Trophoblast cell (in vitro differentiated cells and primary cell): ENCODE measurements at regions not wholly inside any gene's neighbourhood (a gene's known extent, or its start where the extent isn't known, plus 50 kb on each side); places are given as distances from the start of the nearest gene placed in this dataset.

ENCODE experiments used
- DNase-seq, 2 donors: peaks; one replicate each; pipeline ENCODE4 v3.0.0-alpha.2; 2016
- H2AFZ ChIP-seq: 2 replicates; pipeline ENCODE4 v1.6.1; 2013; ENCODE audit warnings: low read length, moderate library complexity, mild to moderate bottlenecking; ENCODE audit not compliant: insufficient read depth, poor library complexity
- H2AK5ac ChIP-seq: 2 replicates; pipeline ENCODE4 v1.6.1; 2013; ENCODE audit warnings: mild to moderate bottlenecking, low read length
- H2BK120ac ChIP-seq: 2 replicates; pipeline ENCODE4 v1.6.1; 2013; ENCODE audit warnings: low read length, mild to moderate bottlenecking, moderate library complexity; ENCODE audit not compliant: insufficient read depth, poor library complexity
- H2BK12ac ChIP-seq: 2 replicates; pipeline ENCODE4 v1.6.1; 2013; ENCODE audit warnings: mild to moderate bottlenecking, low read length, moderate library complexity
- H2BK5ac ChIP-seq: 2 replicates; pipeline ENCODE4 v1.6.1; 2013; ENCODE audit warnings: low read length, low read depth, moderate library complexity, mild to moderate bottlenecking; ENCODE audit not compliant: poor library complexity
- H3K14ac ChIP-seq: 2 replicates; pipeline ENCODE4 v1.6.1; 2013; ENCODE audit warnings: mild to moderate bottlenecking, low read length
- H3K18ac ChIP-seq: 2 replicates; pipeline ENCODE4 v1.6.1; 2013; ENCODE audit warnings: mild to moderate bottlenecking, low read length
- H3K23ac ChIP-seq: 2 replicates; pipeline ENCODE4 v1.6.1; 2013; ENCODE audit warnings: low read length
- H3K27ac ChIP-seq: 2 replicates; pipeline ENCODE4 v1.5.1; 2013; ENCODE audit warnings: low read depth, mild to moderate bottlenecking, inconsistent platforms, low read length, moderate library complexity
- H3K27me3 ChIP-seq: 2 replicates; pipeline ENCODE4 v1.6.1; 2013; ENCODE audit warnings: inconsistent platforms, mild to moderate bottlenecking, low read length, moderate library complexity; ENCODE audit not compliant: insufficient read depth
- H3K36me3 ChIP-seq, 2 experiments: 1 replicate in 1 of 2; 2 replicates in 1 of 2; pipeline ENCODE4 v1.6.1; 2013; ENCODE audit warnings: low read length in 2 of 2, mild to moderate bottlenecking in 2 of 2, moderate library complexity in 1 of 2; ENCODE audit not compliant: insufficient read depth in 2 of 2, control insufficient read depth in 1 of 2
- H3K4ac ChIP-seq: 2 replicates; pipeline ENCODE4 v1.6.1; 2013; ENCODE audit warnings: low read depth, mild to moderate bottlenecking, low read length, moderate library complexity
- H3K4me1 ChIP-seq, 2 experiments: 1 replicate in 1 of 2; 2 replicates in 1 of 2; pipeline ENCODE4 v1.6.1; 2013; ENCODE audit warnings: low read length in 2 of 2, mild to moderate bottlenecking in 2 of 2, moderate library complexity in 1 of 2; ENCODE audit not compliant: insufficient read depth in 2 of 2, control insufficient read depth in 1 of 2
- H3K4me2 ChIP-seq: 2 replicates; pipeline ENCODE4 v1.6.1; 2013; ENCODE audit warnings: inconsistent platforms, mild to moderate bottlenecking, low read length, moderate library complexity
- H3K4me3 ChIP-seq: 2 replicates; pipeline ENCODE4 v1.5.1; 2013; ENCODE audit warnings: mild to moderate bottlenecking, low read depth, low read length, inconsistent platforms
- H3K79me1 ChIP-seq: one replicate; pipeline ENCODE4 v1.6.1; 2013; ENCODE audit warnings: low read length
- H3K79me2 ChIP-seq: 2 replicates; pipeline ENCODE4 v1.6.1; 2013; ENCODE audit warnings: low read length, mild to moderate bottlenecking; ENCODE audit not compliant: control insufficient read depth, insufficient read depth, poor library complexity
- H3K9ac ChIP-seq: 2 replicates; pipeline ENCODE4 v1.6.1; 2013; ENCODE audit warnings: mild to moderate bottlenecking, low read length
- H3K9me3 ChIP-seq: 2 replicates; pipeline ENCODE4 v1.6.1; 2013; ENCODE audit warnings: low read depth, mild to moderate bottlenecking, control low read depth, inconsistent platforms, low read length; ENCODE audit not compliant: insufficient read depth
- H4K12ac ChIP-seq: 2 replicates; pipeline ENCODE4 v1.6.1; 2013; ENCODE audit warnings: low read depth, mild to moderate bottlenecking, low read length, moderate library complexity
- H4K8ac ChIP-seq: 2 replicates; pipeline ENCODE4 v1.6.1; 2013; ENCODE audit warnings: low read depth, mild to moderate bottlenecking, low read length, moderate library complexity
- H4K91ac ChIP-seq: one replicate; pipeline ENCODE4 v1.6.1; 2013; ENCODE audit warnings: low read depth, mild to moderate bottlenecking, low read length, moderate library complexity
- WGBS: extraction: QIAGEN DNeasy Blood & Tissue Kit; methylation state at CpG from one replicate; pipeline ENCODE4 v1.1.7; 2013; ENCODE audit warnings: missing lambda C conversion rate; ENCODE audit not compliant: insufficient read length, insufficient coverage; ENCODE audit errors: extremely low coverage; 5-methylcytosine and 5-hydroxymethylcytosine counted together

GRCh38 chr4:141375855-141376254 lies 155.2 kb downstream of the ZNF330 start:
- no peak overlapping the region for H3K9ac ChIP-seq

GRCh38 chr4:141376769-141377168 lies 156.1 kb downstream of the ZNF330 start:
- Histone ChIP-seq H2AFZ (no peak overlapping the region), H3K4me1 (peaks cover 0 to 3% of the 10 kb centered on the region in 2 experiments), H2AK5ac (no peak overlapping the region), H4K91ac (no peak overlapping the region), H3K14ac (no peak overlapping the region), H2BK120ac (no peak overlapping the region), H3K9ac (no peak overlapping the region), H3K79me1 (no peaks in the 10 kb centered on the region), H4K12ac (no peak overlapping the region), H3K27ac (no peak overlapping the region), H3K27me3 (no peaks in the 10 kb centered on the region), H3K4me3 (no peak overlapping the region), H3K79me2 (no peaks in the 10 kb centered on the region), H2BK12ac (no peak overlapping the region), H2BK5ac (no peak overlapping the region), H3K36me3 (no peaks in the 10 kb centered on the region), H3K23ac (no peak overlapping the region), H3K18ac (no peak overlapping the region), H4K8ac (no peak overlapping the region), H3K4ac (no peak overlapping the region), H3K4me2 (no peak overlapping the region), H3K9me3 (peaks cover 2% of the 10 kb centered on the region)
- DNase-seq, result no peak
- whole genome bisulfite sequencing, result no CpG with 5 or more reads among the region's 2 CpGs

More at GRCh38 chr4:141375855-141376254, 155.2 kb downstream of the ZNF330 start:
- H3K23ac ChIP-seq, result no peak overlapping the region
- H4K8ac ChIP-seq, result no peak overlapping the region
- H3K79me2 ChIP-seq, result no peaks in the 10 kb centered on the region
- no peak overlapping the region for H4K12ac ChIP-seq
- H3K79me1 ChIP-seq, result no peaks in the 10 kb centered on the region
- H2BK12ac ChIP-seq, result no peak overlapping the region
- no peaks in the 10 kb centered on the region for H3K27me3 ChIP-seq
- WGBS, result no CpG with 5 or more reads among the region's 2 CpGs
- H3K4ac ChIP-seq, result no peak overlapping the region
- H2BK5ac ChIP-seq, result no peak overlapping the region
- no peak overlapping the region for H3K14ac ChIP-seq
- no peaks in the 10 kb centered on the region for H3K36me3 ChIP-seq
- no peak overlapping the region for H3K27ac ChIP-seq
- H4K91ac ChIP-seq, result no peak overlapping the region
- no peak overlapping the region for H3K4me2 ChIP-seq
- peaks cover 2% of the 10 kb centered on the region for H3K9me3 ChIP-seq
- DNase-seq, result no peak
- no peak overlapping the region for H2AK5ac ChIP-seq
- no peak overlapping the region for H3K4me3 ChIP-seq
- H3K18ac ChIP-seq, result no peak overlapping the region
- H2BK120ac ChIP-seq, result no peak overlapping the region
- H2AFZ ChIP-seq, result no peak overlapping the region
- H3K4me1 ChIP-seq, result peaks cover 0 to 3% of the 10 kb centered on the region in 2 experiments

- no peak overlapping the region for H3K27ac ChIP-seq
- no peak for DNase-seq
- no peak overlapping the region for H3K14ac ChIP-seq
- no CpG with 5 or more reads among the region's 2 CpGs for WGBS
- no peak overlapping the region for H4K12ac ChIP-seq
- H4K91ac ChIP-seq, result no peak overlapping the region
- no peaks in the 10 kb centered on the region for H3K4me1 ChIP-seq
- H2AFZ ChIP-seq, result no peak overlapping the region
- no peaks in the 10 kb centered on the region for H3K9me3 ChIP-seq
- no peak overlapping the region for H3K18ac ChIP-seq
- no peak overlapping the region for H4K8ac ChIP-seq
- no peak overlapping the region for H3K4me3 ChIP-seq
- no peaks in the 10 kb centered on the region for H3K79me1 ChIP-seq
- no peak overlapping the region for H2BK12ac ChIP-seq
- no peaks in the 10 kb centered on the region for H3K79me2 ChIP-seq
- H2BK5ac ChIP-seq, result no peak overlapping the region
- H2BK120ac ChIP-seq, result no peak overlapping the region
- no peak overlapping the region for H2AK5ac ChIP-seq
- no peaks in the 10 kb centered on the region for H3K36me3 ChIP-seq
- no peak overlapping the region for H3K23ac ChIP-seq
- no peak overlapping the region for H3K4ac ChIP-seq
- H3K27me3 ChIP-seq, result no peaks in the 10 kb centered on the region
- H3K4me2 ChIP-seq, result no peak overlapping the region
- H3K9ac ChIP-seq, result no peak overlapping the region
Measured at GRCh38 chr4:141387299-141387698, 166.6 kb downstream of the ZNF330 start.

- no peak overlapping the region for H4K12ac ChIP-seq
- no peak overlapping the region for H3K4ac ChIP-seq
- no peaks in the 10 kb centered on the region for H3K27me3 ChIP-seq
- H3K14ac ChIP-seq, result no peak overlapping the region
- H3K36me3 ChIP-seq, result no peaks in the 10 kb centered on the region
- no peak overlapping the region for H2BK5ac ChIP-seq
- H3K4me1 ChIP-seq, result no peaks in the 10 kb centered on the region
- H2BK12ac ChIP-seq, result no peak overlapping the region
- H3K4me3 ChIP-seq, result no peak overlapping the region
- no peak for DNase-seq
- H3K23ac ChIP-seq, result no peak overlapping the region
- no peak overlapping the region for H3K4me2 ChIP-seq
- H3K9ac ChIP-seq, result no peak overlapping the region
- no peaks in the 10 kb centered on the region for H3K9me3 ChIP-seq
- H4K91ac ChIP-seq, result no peak overlapping the region
- no peak overlapping the region for H2AK5ac ChIP-seq
- H2BK120ac ChIP-seq, result no peak overlapping the region
- no peak overlapping the region for H2AFZ ChIP-seq
- no peak overlapping the region for H4K8ac ChIP-seq
- WGBS, result no CpG with 5 or more reads among the region's 3 CpGs
- H3K27ac ChIP-seq, result no peak overlapping the region
- H3K79me1 ChIP-seq, result no peaks in the 10 kb centered on the region
- H3K79me2 ChIP-seq, result no peaks in the 10 kb centered on the region
- no peak overlapping the region for H3K18ac ChIP-seq
Measured at GRCh38 chr4:141388481-141388880, 167.8 kb downstream of the ZNF330 start.
